Upper lobe of left lung (tissue), 6 donors: ENCODE measurements at regions not wholly inside any gene's neighbourhood (a gene's known extent, or its start where the extent isn't known, plus 50 kb on each side); places are given as distances from the start of the nearest gene placed in this dataset.
"Not testable (repeated sequence)": the region's sequence is repeated elsewhere in the genome, so short reads cannot be mapped to it uniquely, and the experiment has no call there.

ENCODE experiments used
- ATAC-seq, 2 donors: fragments of 200-7000 bp; cut with Tn5 transposase; one replicate each; pipeline ENCODE4 v1.9.1; 2022; ENCODE audit warnings: mild to moderate bottlenecking in 2 of 2, moderate library complexity in 2 of 2; ENCODE audit not compliant: low FRiP score in 2 of 2
- DNase-seq, 2 donors: peaks; one replicate each; pipeline ENCODE4 v3.0.0-alpha.2; 2019 to 2020
- H3K27ac ChIP-seq, 4 donors: fragments of 200-600 bp; sonication (generic); one replicate each; pipeline ENCODE4 v1.5.1; 2016 to 2019
- H3K27me3 ChIP-seq, 4 donors: fragments of 200-600 bp; sonication (generic); one replicate each; pipeline ENCODE4 v1.5.1; 2017 to 2019
- H3K36me3 ChIP-seq, 4 donors: fragments of 200-600 bp; sonication (generic); one replicate each; pipeline ENCODE4 v1.5.1; 2016 to 2019
- H3K4me1 ChIP-seq, 4 donors: fragments of 200-600 bp; sonication (generic); one replicate each; pipeline ENCODE4 v1.5.1; 2018 to 2019
- H3K4me3 ChIP-seq, 4 donors: fragments of 200-600 bp; sonication (generic); one replicate each; pipeline ENCODE4 v1.5.1; 2017 to 2019; ENCODE audit warnings: mild to moderate bottlenecking in 2 of 4, moderate library complexity in 1 of 4
- H3K9me3 ChIP-seq, 4 donors: fragments of 200-600 bp; sonication (generic); one replicate each; pipeline ENCODE4 v1.5.1; 2018 to 2019
- CTCF ChIP-seq, 6 experiments: fragments of 450-650 bp in 4 of 6; fragments of 200-600 bp in 2 of 6; sonication (generic) in 2 of 6; IDR thresholded peaks; one replicate each; pipeline ENCODE4 v1.5.1; 2016 to 2019; ENCODE audit warnings: antibody characterized with exemption in 6 of 6
- EP300 ChIP-seq, 4 donors: sonication (generic); formaldehyde crosslinking; IDR thresholded peaks; one replicate each; pipeline ENCODE4 v1.5.1; 2017; ENCODE audit warnings: antibody characterized with exemption in 4 of 4, control low read depth in 2 of 4
- POLR2A ChIP-seq, 4 donors: fragments of 450-650 bp; IDR thresholded peaks; one replicate each; pipeline ENCODE4 v1.5.1; 2016 to 2017; ENCODE audit warnings: antibody characterized with exemption in 4 of 4, mild to moderate bottlenecking in 2 of 4
- POLR2AphosphoS5 ChIP-seq, 2 donors: sonication (generic); formaldehyde crosslinking; IDR thresholded peaks; one replicate each; pipeline ENCODE4 v1.5.1; 2017; ENCODE audit warnings: antibody characterized with exemption in 2 of 2
- WGBS, 2 donors: methylation state at CpG; one replicate each; pipeline ENCODE4 v1.1.5; 2017 to 2018; 5-methylcytosine and 5-hydroxymethylcytosine counted together
- donor health status: DM: no; HTN: no; CAD: no; lungs with moderate emphysema.
- donor health status: DM: no; HTN: yes; CAD: no; lungs with severe emphysema.

DNA sequence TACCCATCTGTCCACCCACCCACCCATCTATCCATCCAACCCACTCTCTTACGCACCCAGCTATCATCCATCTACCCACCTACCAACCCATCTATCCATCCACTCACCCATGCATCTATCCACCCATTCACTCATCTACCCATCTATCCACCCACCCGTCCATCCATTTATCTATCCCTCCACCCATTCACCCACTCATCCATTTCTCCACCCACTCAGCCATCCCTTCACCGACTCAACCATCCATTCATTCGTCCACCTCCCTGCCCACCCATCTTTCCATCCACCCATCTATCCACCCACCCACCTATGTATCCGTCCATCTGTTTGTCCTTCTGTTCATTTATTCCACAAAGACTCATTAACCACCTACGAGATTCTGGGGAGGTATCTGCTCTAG lies 103.3 kb downstream of the DEFB131A start:
- not testable (repeated sequence) for H3K27ac ChIP-seq, H3K4me3 ChIP-seq, H3K9me3 ChIP-seq, ATAC-seq, H3K4me1 ChIP-seq, DNase-seq, H3K36me3 ChIP-seq, H3K27me3 ChIP-seq
- WGBS, 2 donors: 81 to 90% methylated on average over 6 of the region's 6 CpGs

GRCh38 chr4:9556076-9556475 lies 111.9 kb downstream of the DEFB131A start:
- not testable (repeated sequence) for H3K4me3 ChIP-seq, DNase-seq, H3K4me1 ChIP-seq, H3K9me3 ChIP-seq, H3K27ac ChIP-seq, H3K27me3 ChIP-seq, ATAC-seq, H3K36me3 ChIP-seq
- WGBS, 2 donors: 87 to 89% methylated on average over 6 of the region's 6 CpGs

DNA sequence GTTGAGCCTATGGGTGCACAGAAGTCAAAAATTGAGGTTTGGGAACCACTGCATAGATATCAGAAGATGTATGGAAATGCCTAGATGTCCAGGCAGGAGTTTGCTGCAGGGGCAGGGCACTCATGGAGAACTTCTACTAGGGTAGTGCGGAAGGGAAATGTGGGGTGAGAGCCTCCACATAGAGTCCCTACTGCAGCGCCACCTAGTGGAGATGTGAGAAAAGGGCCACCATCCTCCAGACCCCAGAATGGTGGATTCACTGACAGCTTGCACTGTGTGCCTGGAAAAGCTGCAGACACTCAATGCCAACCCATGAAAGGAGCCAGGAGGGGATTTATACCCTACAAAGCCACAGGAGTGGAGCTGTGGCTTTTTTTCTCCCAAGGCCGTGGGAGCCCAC lies 133.7 kb downstream of the DEFB131A start:
- peaks cover 0 to 17% (median 8%) of the 10 kb centered on the region in 4 donors for H3K9me3 ChIP-seq
- DNase-seq, H3K4me3 ChIP-seq, H3K36me3 ChIP-seq, H3K4me1 ChIP-seq, ATAC-seq, H3K27ac ChIP-seq, H3K27me3 ChIP-seq: not testable (repeated sequence)
- WGBS, 2 donors: 49 to 65% methylated on average over 3 of the region's 3 CpGs

- H3K27me3 ChIP-seq, DNase-seq, H3K9me3 ChIP-seq, H3K4me1 ChIP-seq, H3K36me3 ChIP-seq, H3K27ac ChIP-seq, ATAC-seq, H3K4me3 ChIP-seq: not testable (repeated sequence)
- WGBS, 2 donors: 60 to 65% methylated on average over 5 of the region's 5 CpGs
Observed at GRCh38 chr4:9582880-9583279, 138.7 kb downstream of the DEFB131A start.

DNA sequence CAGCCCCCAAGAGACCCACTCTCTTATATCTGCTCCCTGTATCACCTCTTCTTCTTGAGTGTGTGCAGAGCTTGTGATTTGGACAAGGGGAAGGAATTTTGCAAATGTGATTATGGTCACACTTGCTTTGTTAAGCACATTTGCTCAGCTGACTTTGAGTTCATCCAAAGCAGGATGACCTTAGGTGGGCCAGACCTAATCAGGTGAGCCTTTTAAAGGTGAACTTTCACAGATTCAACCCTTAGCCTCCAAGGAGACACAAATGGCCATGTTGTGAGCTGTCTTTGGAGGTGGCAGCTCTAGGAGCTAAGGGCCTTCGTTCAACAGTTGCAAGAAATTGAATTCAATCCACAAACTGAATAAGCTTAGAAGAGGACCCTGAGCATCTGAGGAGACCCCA lies 147.8 kb downstream of the DEFB131A start:
- H3K4me1 ChIP-seq: no peaks in the 10 kb centered on the region
- no peaks in the 10 kb centered on the region for H3K36me3 ChIP-seq
- 100% methylated on average over 1 of the region's 1 CpG for WGBS, 2 donors
- H3K27ac ChIP-seq: no peak overlapping the region
- no peak overlapping the region for H3K4me3 ChIP-seq
- TF ChIP-seq POLR2AphosphoS5 (IDR thresholded peaks at IDR 0.05) (no peak), POLR2A (IDR thresholded peaks at IDR 0.05) (no peak), CTCF (IDR thresholded peaks at IDR 0.05) (no peak), EP300 (IDR thresholded peaks at IDR 0.05) (no peak)
- H3K9me3 ChIP-seq: no peaks in the 10 kb centered on the region
- no peak for ATAC-seq
- no peaks in the 10 kb centered on the region for H3K27me3 ChIP-seq
- no peak for DNase-seq

- ATAC-seq: no peak
- TF ChIP-seq POLR2A (IDR thresholded peaks at IDR 0.05): no peak
- Histone ChIP-seq H3K4me1 (no peaks in the 10 kb centered on the region), H3K9me3 (no peaks in the 10 kb centered on the region), H3K36me3 (no peaks in the 10 kb centered on the region), H3K4me3 (no peak overlapping the region), H3K27me3 (no peaks in the 10 kb centered on the region), H3K27ac (no peak overlapping the region)
- 66 to 96% methylated on average over 1 of the region's 1 CpG for WGBS, 2 donors
- DNase-seq: no peak
Observed at GRCh38 chr4:9594948-9595347, 150.7 kb downstream of the DEFB131A start.

- not testable (repeated sequence) for H3K9me3 ChIP-seq, H3K27ac ChIP-seq, H3K27me3 ChIP-seq, H3K4me1 ChIP-seq, H3K36me3 ChIP-seq, ATAC-seq, H3K4me3 ChIP-seq, DNase-seq
- 56 to 61% methylated on average over 1 of the region's 1 CpG for WGBS, 2 donors
Observed at GRCh38 chr4:9595531-9595930, 151.3 kb downstream of the DEFB131A start.

GRCh38 chr4:9599266-9599665 lies 155.1 kb downstream of the DEFB131A start:
- no peaks in the 10 kb centered on the region for H3K27me3 ChIP-seq
- DNase-seq (no peak), ATAC-seq (no peak)
- WGBS, 2 donors: 80 to 100% methylated on average over 1 of the region's 1 CpG
- no peak overlapping the region for H3K27ac ChIP-seq
- H3K9me3 ChIP-seq: no peaks in the 10 kb centered on the region
- TF ChIP-seq POLR2A (IDR thresholded peaks at IDR 0.05) (no peak), POLR2AphosphoS5 (IDR thresholded peaks at IDR 0.05) (no peak), CTCF (IDR thresholded peaks at IDR 0.05) (no peak), EP300 (IDR thresholded peaks at IDR 0.05) (no peak)
- H3K4me1 ChIP-seq: no peaks in the 10 kb centered on the region
- H3K4me3 ChIP-seq: no peak overlapping the region
- no peaks in the 10 kb centered on the region for H3K36me3 ChIP-seq
